GM12892 (cell line): ENCODE measurements at regions not wholly inside any gene's neighbourhood (a gene's known extent, or its start where the extent isn't known, plus 50 kb on each side); places are given as distances from the start of the nearest gene placed in this dataset.
"Not testable (repeated sequence)": the region's sequence is repeated elsewhere in the genome, so short reads cannot be mapped to it uniquely, and the experiment has no call there.

Experiments used
- POLR2A ChIP-seq: IDR thresholded peaks from 2 replicates; pipeline ENCODE4 v1.6.1; 2011; ENCODE audit warnings: low read depth, low read length, control low read depth
- POLR2AphosphoS5 ChIP-seq: IDR thresholded peaks from 2 replicates; pipeline ENCODE4 v1.6.1; 2011; ENCODE audit warnings: low read depth, low read length, control low read depth
- TAF1 ChIP-seq: IDR thresholded peaks from 2 replicates; pipeline ENCODE4 v1.6.1; 2011; ENCODE audit warnings: low read depth, mild to moderate bottlenecking, control low read depth, low read length, borderline replicate concordance

GRCh38 chr2:95765925-95766910 is 174.4 kb downstream of the TRIM43 start:
- TF ChIP-seq POLR2A, POLR2AphosphoS5, TAF1: not testable (repeated sequence)
